SK-N-SH (cell line): ENCODE measurements at regions not wholly inside any gene's neighbourhood (a gene's known extent, or its start where the extent isn't known, plus 50 kb on each side); places are given as distances from the start of the nearest gene placed in this dataset.

Experiments used
- CTCF ChIA-PET: fragments of 300-600, 350-600 bp; formaldehyde crosslinking; extraction: SDS; loops from one replicate; lab custom pipeline; 2021; lab: Yijun Ruan, JAX
- POLR2A ChIA-PET: fragments of 350-600 bp; sonication (Branson Sonifier 250); formaldehyde crosslinking; extraction: SDS; loops from one replicate; lab custom pipeline; 2020; ENCODE audit warnings: antibody characterized with exemption, inconsistent platforms; lab: Yijun Ruan, JAX
- DNase-seq: peaks from one replicate; pipeline ENCODE4 v3.0.0; 2012
- H2AFZ ChIP-seq: fragments of 200-600 bp; sonication (generic); 2 replicates; pipeline ENCODE4 v1.8.1; 2016; ENCODE audit warnings: antibody characterized with exemption, mild to moderate bottlenecking, low read depth
- H3F3A ChIP-seq: fragments of 200-600 bp; sonication (generic); replicated peaks from 2 replicates; pipeline ENCODE3; 2016; ENCODE audit warnings: antibody characterized with exemption, mild to moderate bottlenecking; ENCODE audit not compliant: insufficient read depth
- H3K27ac ChIP-seq, 2 experiments: fragments of 200-500 bp in 1 of 2; fragments of 200-600 bp in 1 of 2; sonication (Bioruptor generic) in 1 of 2; sonication (generic), shearing (Covaris generic) in 1 of 2; 2 replicates each; pipeline versions ENCODE4 v1.5.1 to v1.6.1; 2014 to 2016; ENCODE audit warnings: low read depth in 2 of 2, inconsistent platforms in 1 of 2, low read length in 1 of 2, mild to moderate bottlenecking in 1 of 2, mixed read lengths in 1 of 2
- H3K27me3 ChIP-seq: fragments of 200-600 bp; sonication (generic), shearing (Covaris generic); 2 replicates; pipeline ENCODE4 v1.6.1; 2016; ENCODE audit warnings: mixed run types; ENCODE audit not compliant: insufficient read depth
- H3K36me3 ChIP-seq, 2 experiments: fragments of 200-500 bp in 1 of 2; fragments of 200-600 bp in 1 of 2; sonication (Bioruptor generic) in 1 of 2; sonication (generic) in 1 of 2; replicated peaks in 1 of 2; 2 replicates each; pipeline versions ENCODE3 to v1.5.1; 2014 to 2016; ENCODE audit warnings: low read length in 1 of 2, mild to moderate bottlenecking in 1 of 2; ENCODE audit not compliant: insufficient read depth in 2 of 2, control insufficient read depth in 1 of 2
- H3K4me1 ChIP-seq, 2 experiments: fragments of 200-500 bp in 1 of 2; fragments of 200-600 bp in 1 of 2; sonication (Bioruptor generic) in 1 of 2; sonication (generic), shearing (Covaris generic) in 1 of 2; 2 replicates each; pipeline versions ENCODE4 v1.5.1 to v1.6.1; 2014 to 2016; ENCODE audit warnings: low read depth in 1 of 2, low read length in 1 of 2, mixed run types in 1 of 2; ENCODE audit not compliant: insufficient read depth in 2 of 2, control insufficient read depth in 1 of 2
- H3K4me2 ChIP-seq: fragments of 200-600 bp; sonication (generic), shearing (Covaris generic); 2 replicates; pipeline ENCODE4 v1.6.1; 2017; ENCODE audit warnings: mixed run types
- H3K4me3 ChIP-seq, 2 experiments: fragments of 200-500 bp in 1 of 2; fragments of 200-600 bp in 1 of 2; sonication (Bioruptor generic) in 1 of 2; sonication (generic), shearing (Covaris generic) in 1 of 2; 2 replicates each; pipeline versions ENCODE4 v1.5.1 to v1.8.1; 2014 to 2016; ENCODE audit warnings: low read depth in 2 of 2, inconsistent platforms in 1 of 2, low read length in 1 of 2, mild to moderate bottlenecking in 1 of 2, mixed read lengths in 1 of 2, moderate library complexity in 1 of 2
- H3K79me2 ChIP-seq: fragments of 200-600 bp; sonication (generic); 2 replicates; pipeline ENCODE4 v1.8.1; 2017; ENCODE audit warnings: mild to moderate bottlenecking; ENCODE audit not compliant: insufficient read depth
- H3K9ac ChIP-seq: fragments of 200-600 bp; sonication (generic); 2 replicates; pipeline ENCODE4 v1.6.1; 2017; ENCODE audit warnings: mixed run types
- H3K9me2 ChIP-seq: fragments of 200-600 bp; sonication (generic); 2 replicates; pipeline ENCODE4 v1.6.1; 2017; ENCODE audit warnings: mixed run types
- H3K9me3 ChIP-seq: fragments of 200-600 bp; sonication (generic); 2 replicates; pipeline ENCODE4 v1.6.1; 2017; ENCODE audit warnings: mixed run types, mild to moderate bottlenecking, moderate library complexity
- H4K20me1 ChIP-seq: fragments of 200-600 bp; sonication (generic); 2 replicates; pipeline ENCODE4 v1.6.1; 2017; ENCODE audit warnings: mild to moderate bottlenecking, mixed run types; ENCODE audit not compliant: insufficient read depth
- ELF1 ChIP-seq: IDR thresholded peaks from 2 replicates; pipeline ENCODE4 v1.4.0; 2012
- EZH2phosphoT487 ChIP-seq: fragments of 200-600 bp; sonication (generic); IDR thresholded peaks from 2 replicates; pipeline ENCODE4 v1.6.1; 2017; ENCODE audit warnings: low read depth, mixed run types, mild to moderate bottlenecking, antibody characterized with exemption, moderate library complexity, borderline replicate concordance
- FOXJ3 ChIP-seq: sonication (generic); formaldehyde crosslinking; IDR thresholded peaks from 2 replicates; pipeline ENCODE4 v1.5.1; 2020; ENCODE audit warnings: mild to moderate bottlenecking, missing genetic modification reagents
- FOXM1 ChIP-seq: IDR thresholded peaks from 2 replicates; pipeline ENCODE4 v1.4.0; 2012; ENCODE audit warnings: low read depth, mild to moderate bottlenecking
- GABPA ChIP-seq: IDR thresholded peaks from 2 replicates; pipeline ENCODE4 v1.4.0; 2012; ENCODE audit warnings: low read depth, mild to moderate bottlenecking
- GATA2 ChIP-seq: sonication (generic); formaldehyde crosslinking; IDR thresholded peaks from 2 replicates; pipeline ENCODE4 v1.5.0; 2020; ENCODE audit warnings: mild to moderate bottlenecking, missing genetic modification reagents
- MEF2A ChIP-seq: IDR thresholded peaks from 2 replicates; pipeline ENCODE4 v1.4.0; 2012; ENCODE audit warnings: low read depth, borderline replicate concordance
- MXI1 ChIP-seq: IDR thresholded peaks from 2 replicates; pipeline ENCODE4 v1.6.1; 2012; ENCODE audit warnings: mild to moderate bottlenecking, low read depth, low read length, improper control_type of control experiment
- NRF1 ChIP-seq: IDR thresholded peaks from 2 replicates; pipeline ENCODE4 v1.6.1; 2012; ENCODE audit warnings: low read depth, mild to moderate bottlenecking, low read length
- RAD21 ChIP-seq: IDR thresholded peaks from 2 replicates; pipeline ENCODE4 v1.6.1; 2012; ENCODE audit warnings: mild to moderate bottlenecking, low read length
- RCOR1 ChIP-seq: fragments of 150-350 bp; IDR thresholded peaks from 2 replicates; pipeline ENCODE4 v1.6.1; 2017; ENCODE audit warnings: antibody characterized with exemption, low read length
- SIN3A ChIP-seq: IDR thresholded peaks from 2 replicates; pipeline ENCODE4 v1.6.1; 2012; ENCODE audit warnings: low read depth, mild to moderate bottlenecking, low read length, moderate library complexity, borderline replicate concordance
- TAF1 ChIP-seq: IDR thresholded peaks from 2 replicates; pipeline ENCODE4 v1.6.1; 2012; ENCODE audit warnings: low read depth, mild to moderate bottlenecking, low read length, moderate library complexity, borderline replicate concordance
- TEAD4 ChIP-seq: IDR thresholded peaks from 2 replicates; pipeline ENCODE4 v1.4.0; 2012; ENCODE audit warnings: mild to moderate bottlenecking, borderline replicate concordance; ENCODE audit not compliant: insufficient read depth
- YY1 ChIP-seq: IDR thresholded peaks from 2 replicates; pipeline ENCODE4 v1.4.0; 2012; ENCODE audit warnings: low read depth, mild to moderate bottlenecking
- WGBS: methylation state at CpG from one replicate; pipeline ENCODE4 v1.1.6; 2017; ENCODE audit warnings: low lambda C conversion rate; 5-methylcytosine and 5-hydroxymethylcytosine counted together
- TF ChIP-seq, protein P1 (sequence below): IDR thresholded peaks from 2 replicates; pipeline ENCODE4 v1.4.0; 2012; ENCODE audit warnings: low read depth, borderline replicate concordance
- TF ChIP-seq, protein P2 (sequence below): IDR thresholded peaks from 2 replicates; pipeline ENCODE4 v1.6.1; 2012; ENCODE audit warnings: mild to moderate bottlenecking, low read depth, low read length, moderate library complexity
- TF ChIP-seq, protein P3 (sequence below): fragments of 150-350 bp; IDR thresholded peaks from 2 replicates; pipeline ENCODE4 v1.6.1; 2017; ENCODE audit warnings: antibody characterized with exemption, low read length, low read depth, borderline replicate concordance
- TF ChIP-seq, protein P4 (sequence below): IDR thresholded peaks from 2 replicates; pipeline ENCODE4; 2012

DNA sequence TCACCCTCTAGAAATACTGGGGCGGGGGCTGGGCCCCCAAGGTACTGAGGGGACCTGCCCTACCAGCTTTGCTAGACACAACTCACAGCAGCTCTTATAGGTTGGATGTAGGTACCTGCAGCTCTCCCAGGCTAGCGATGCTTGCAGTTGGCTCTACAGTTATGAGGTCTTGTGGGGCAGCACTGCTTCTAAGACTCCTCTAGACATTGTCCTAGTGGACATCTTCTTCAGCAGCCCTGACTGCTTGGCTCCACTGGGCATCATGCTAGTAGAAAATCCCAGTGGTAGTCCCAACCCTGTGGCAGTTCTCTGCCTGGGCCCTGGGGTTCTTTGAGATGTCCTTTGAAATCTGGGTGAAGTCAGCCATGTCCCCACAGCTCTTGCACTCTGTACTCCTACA, 419.3 kb upstream of the SEL1L start:
- H2AFZ ChIP-seq, result no peak overlapping the region
- H3K9me2 ChIP-seq, result no peaks in the 10 kb centered on the region
- CTCF ChIA-PET, result no interaction called here
- no peak overlapping the region for H3K27ac ChIP-seq
- H3K36me3 ChIP-seq, result no peaks in the 10 kb centered on the region
- WGBS, result 0% methylated on average over 1 of the region's 2 CpGs
- H4K20me1 ChIP-seq, result no peaks in the 10 kb centered on the region
- POLR2A ChIA-PET, result no interaction called here
- no peak overlapping the region for H3K9ac ChIP-seq
- H3K4me2 ChIP-seq, result no peak overlapping the region
- no peaks in the 10 kb centered on the region for H3K79me2 ChIP-seq
- no peak overlapping the region for H3K4me3 ChIP-seq
- no peak for TF ChIP-seq GATA2
- no peak for TF ChIP-seq FOXM1
- no peak for TF ChIP-seq RCOR1
- TF ChIP-seq RAD21, result no peak
- TF ChIP-seq GABPA, result no peak
- TF ChIP-seq MEF2A, result no peak
- TF ChIP-seq MXI1, result no peak
- no peak for TF ChIP-seq TAF1
- TF ChIP-seq FOXJ3, result no peak
- no peak for TF ChIP-seq EZH2phosphoT487
- TF ChIP-seq ELF1, result no peak
- TF ChIP-seq, protein P1, sequence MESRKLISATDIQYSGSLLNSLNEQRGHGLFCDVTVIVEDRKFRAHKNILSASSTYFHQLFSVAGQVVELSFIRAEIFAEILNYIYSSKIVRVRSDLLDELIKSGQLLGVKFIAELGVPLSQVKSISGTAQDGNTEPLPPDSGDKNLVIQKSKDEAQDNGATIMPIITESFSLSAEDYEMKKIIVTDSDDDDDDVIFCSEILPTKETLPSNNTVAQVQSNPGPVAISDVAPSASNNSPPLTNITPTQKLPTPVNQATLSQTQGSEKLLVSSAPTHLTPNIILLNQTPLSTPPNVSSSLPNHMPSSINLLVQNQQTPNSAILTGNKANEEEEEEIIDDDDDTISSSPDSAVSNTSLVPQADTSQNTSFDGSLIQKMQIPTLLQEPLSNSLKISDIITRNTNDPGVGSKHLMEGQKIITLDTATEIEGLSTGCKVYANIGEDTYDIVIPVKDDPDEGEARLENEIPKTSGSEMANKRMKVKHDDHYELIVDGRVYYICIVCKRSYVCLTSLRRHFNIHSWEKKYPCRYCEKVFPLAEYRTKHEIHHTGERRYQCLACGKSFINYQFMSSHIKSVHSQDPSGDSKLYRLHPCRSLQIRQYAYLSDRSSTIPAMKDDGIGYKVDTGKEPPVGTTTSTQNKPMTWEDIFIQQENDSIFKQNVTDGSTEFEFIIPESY, result no peak
- TF ChIP-seq, protein P2, sequence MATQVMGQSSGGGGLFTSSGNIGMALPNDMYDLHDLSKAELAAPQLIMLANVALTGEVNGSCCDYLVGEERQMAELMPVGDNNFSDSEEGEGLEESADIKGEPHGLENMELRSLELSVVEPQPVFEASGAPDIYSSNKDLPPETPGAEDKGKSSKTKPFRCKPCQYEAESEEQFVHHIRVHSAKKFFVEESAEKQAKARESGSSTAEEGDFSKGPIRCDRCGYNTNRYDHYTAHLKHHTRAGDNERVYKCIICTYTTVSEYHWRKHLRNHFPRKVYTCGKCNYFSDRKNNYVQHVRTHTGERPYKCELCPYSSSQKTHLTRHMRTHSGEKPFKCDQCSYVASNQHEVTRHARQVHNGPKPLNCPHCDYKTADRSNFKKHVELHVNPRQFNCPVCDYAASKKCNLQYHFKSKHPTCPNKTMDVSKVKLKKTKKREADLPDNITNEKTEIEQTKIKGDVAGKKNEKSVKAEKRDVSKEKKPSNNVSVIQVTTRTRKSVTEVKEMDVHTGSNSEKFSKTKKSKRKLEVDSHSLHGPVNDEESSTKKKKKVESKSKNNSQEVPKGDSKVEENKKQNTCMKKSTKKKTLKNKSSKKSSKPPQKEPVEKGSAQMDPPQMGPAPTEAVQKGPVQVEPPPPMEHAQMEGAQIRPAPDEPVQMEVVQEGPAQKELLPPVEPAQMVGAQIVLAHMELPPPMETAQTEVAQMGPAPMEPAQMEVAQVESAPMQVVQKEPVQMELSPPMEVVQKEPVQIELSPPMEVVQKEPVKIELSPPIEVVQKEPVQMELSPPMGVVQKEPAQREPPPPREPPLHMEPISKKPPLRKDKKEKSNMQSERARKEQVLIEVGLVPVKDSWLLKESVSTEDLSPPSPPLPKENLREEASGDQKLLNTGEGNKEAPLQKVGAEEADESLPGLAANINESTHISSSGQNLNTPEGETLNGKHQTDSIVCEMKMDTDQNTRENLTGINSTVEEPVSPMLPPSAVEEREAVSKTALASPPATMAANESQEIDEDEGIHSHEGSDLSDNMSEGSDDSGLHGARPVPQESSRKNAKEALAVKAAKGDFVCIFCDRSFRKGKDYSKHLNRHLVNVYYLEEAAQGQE, result no peak
- TF ChIP-seq YY1, result no peak
- no peak for TF ChIP-seq NRF1
- no peak for TF ChIP-seq SIN3A
- no peak for TF ChIP-seq TEAD4
- TF ChIP-seq, protein P3, sequence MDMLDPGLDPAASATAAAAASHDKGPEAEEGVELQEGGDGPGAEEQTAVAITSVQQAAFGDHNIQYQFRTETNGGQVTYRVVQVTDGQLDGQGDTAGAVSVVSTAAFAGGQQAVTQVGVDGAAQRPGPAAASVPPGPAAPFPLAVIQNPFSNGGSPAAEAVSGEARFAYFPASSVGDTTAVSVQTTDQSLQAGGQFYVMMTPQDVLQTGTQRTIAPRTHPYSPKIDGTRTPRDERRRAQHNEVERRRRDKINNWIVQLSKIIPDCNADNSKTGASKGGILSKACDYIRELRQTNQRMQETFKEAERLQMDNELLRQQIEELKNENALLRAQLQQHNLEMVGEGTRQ, result no peak
- TF ChIP-seq, protein P4, sequence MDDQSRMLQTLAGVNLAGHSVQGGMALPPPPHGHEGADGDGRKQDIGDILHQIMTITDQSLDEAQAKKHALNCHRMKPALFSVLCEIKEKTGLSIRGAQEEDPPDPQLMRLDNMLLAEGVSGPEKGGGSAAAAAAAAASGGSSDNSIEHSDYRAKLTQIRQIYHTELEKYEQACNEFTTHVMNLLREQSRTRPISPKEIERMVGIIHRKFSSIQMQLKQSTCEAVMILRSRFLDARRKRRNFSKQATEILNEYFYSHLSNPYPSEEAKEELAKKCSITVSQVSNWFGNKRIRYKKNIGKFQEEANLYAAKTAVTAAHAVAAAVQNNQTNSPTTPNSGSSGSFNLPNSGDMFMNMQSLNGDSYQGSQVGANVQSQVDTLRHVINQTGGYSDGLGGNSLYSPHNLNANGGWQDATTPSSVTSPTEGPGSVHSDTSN, result no peak
- H3K9me3 ChIP-seq, result no peaks in the 10 kb centered on the region
- H3F3A ChIP-seq, result no peaks in the 10 kb centered on the region
- no peaks in the 10 kb centered on the region for H3K4me1 ChIP-seq
- H3K27me3 ChIP-seq, result no peaks in the 10 kb centered on the region
- DNase-seq, result no peak
